ENCODE measurements at regions not wholly inside any gene's neighbourhood (a gene's known extent, or its start where the extent isn't known, plus 50 kb on each side); places are given as distances from the start of the nearest gene placed in this dataset.

DNA sequence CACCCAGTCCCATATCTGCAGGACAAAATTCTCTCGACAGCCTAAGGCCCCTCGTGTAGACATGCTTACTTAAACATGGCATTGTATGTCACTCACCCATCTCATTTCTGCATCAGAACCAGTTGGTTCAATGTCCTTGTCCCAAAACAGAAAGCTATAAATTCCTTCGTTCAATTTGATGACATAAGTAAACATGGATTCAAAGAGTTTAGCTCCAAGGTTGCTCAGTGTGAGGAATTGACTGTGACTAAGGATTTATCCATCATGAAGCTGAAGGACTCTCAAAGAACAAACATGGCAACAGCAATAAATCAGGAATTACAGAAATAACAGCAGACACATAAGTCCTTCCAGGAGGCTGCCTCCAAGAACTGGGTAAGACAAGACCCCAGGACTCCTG is 237.2 kb downstream of the TOMM20 start:
- H3K27me3 ChIP-seq (ENCODE audit: control insufficient read depth in 1 of 2, insufficient read depth in 2 of 2, low read length in 2 of 2), result no peaks in the 10 kb centered on the region
- ChIA-PET CTCF (ENCODE audit: low intra/inter-chr PET ratio, low total read pairs) (no interaction called here), POLR2A (interaction anchor here (0.8 to 4.4 kb wide), 8 partner anchors 16 to 280 kb away, joined by 3 to 27 read pairs (median 5); no protein-coding TSS in a partner anchor)
- H3K4me1 ChIP-seq (ENCODE audit: insufficient read depth, low read length), result peaks cover 64% of the 10 kb centered on the region
- FAIRE-seq (peak; percentile 32), DNase-seq (ENCODE audit: low spot score) (peak; percentile 62), ATAC-seq (peak; percentile 47)
- no peak overlapping the region for H3K4me2 ChIP-seq (ENCODE audit: low read depth, low read length)
- no peak overlapping the region for H3K4me3 ChIP-seq (replicated peaks in 1 of 3; ENCODE audit: insufficient read depth in 1 of 3, low read depth in 2 of 3, low read length in 3 of 3)
- no peaks in the 10 kb centered on the region for H3K9me3 ChIP-seq (ENCODE audit: low read length)
- WGBS (ENCODE audit: low lambda C conversion rate), result 20% methylated on average over 2 of the region's 3 CpGs
- no peak overlapping the region for H2AFZ ChIP-seq (ENCODE audit: low read length)
- no peaks in the 10 kb centered on the region for H4K20me1 ChIP-seq (ENCODE audit: insufficient read depth, low read length)
- intact Hi-C loops (cut with micrococcal nuclease; ENCODE audit: unreplicated experiment) (no loop called here), in situ Hi-C loops (cut with HindIII; ENCODE audit: extremely low pct_ligation_motif_present, low pct_unique_long_range_greater_than_20kb) (loop anchor here (10.0 kb wide), 1 partner anchor 193 kb away; no protein-coding TSS in a partner anchor)
- TF ChIP-seq RARA (CRISPR knock-in tag; IDR thresholded peaks at IDR 0.05) (0 out of 2 replicates have a peak, but pooled peaks have one; percentile 17), HNF4A (CRISPR knock-in tag; IDR thresholded peaks at IDR 0.05) (0 out of 2 replicates have a peak, but pooled peaks have one; percentile 22), SOX13 (IDR thresholded peaks at IDR 0.05) (no peak), SOX13 (CRISPR knock-in tag; conservative IDR thresholded peaks at IDR 0.05 in 1 of 2, IDR thresholded peaks at IDR 0.05 in 1 of 2) (peak in 1 of 2 experiments; percentile 34; a peak in 1 of 4 replicates), FOXA1 (IDR thresholded peaks at IDR 0.05) (no peak), FOXA1 (CRISPR knock-in tag; IDR thresholded peaks at IDR 0.05) (peak; percentile 67), GATAD2A (CRISPR knock-in tag; IDR thresholded peaks at IDR 0.05) (0 out of 2 replicates have a peak, but pooled peaks have one; percentile 18), FOXA3 (CRISPR knock-in tag; IDR thresholded peaks at IDR 0.05) (peak; percentile 72), ZNF317 (CRISPR knock-in tag; IDR thresholded peaks at IDR 0.05) (no peak)
- TF ChIP-seq, protein P1, sequence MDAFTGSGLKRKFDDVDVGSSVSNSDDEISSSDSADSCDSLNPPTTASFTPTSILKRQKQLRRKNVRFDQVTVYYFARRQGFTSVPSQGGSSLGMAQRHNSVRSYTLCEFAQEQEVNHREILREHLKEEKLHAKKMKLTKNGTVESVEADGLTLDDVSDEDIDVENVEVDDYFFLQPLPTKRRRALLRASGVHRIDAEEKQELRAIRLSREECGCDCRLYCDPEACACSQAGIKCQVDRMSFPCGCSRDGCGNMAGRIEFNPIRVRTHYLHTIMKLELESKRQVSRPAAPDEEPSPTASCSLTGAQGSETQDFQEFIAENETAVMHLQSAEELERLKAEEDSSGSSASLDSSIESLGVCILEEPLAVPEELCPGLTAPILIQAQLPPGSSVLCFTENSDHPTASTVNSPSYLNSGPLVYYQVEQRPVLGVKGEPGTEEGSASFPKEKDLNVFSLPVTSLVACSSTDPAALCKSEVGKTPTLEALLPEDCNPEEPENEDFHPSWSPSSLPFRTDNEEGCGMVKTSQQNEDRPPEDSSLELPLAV (CRISPR knock-in tag; conservative IDR thresholded peaks at IDR 0.05; ENCODE audit: low read depth), result no peak
- TF ChIP-seq, protein P2, sequence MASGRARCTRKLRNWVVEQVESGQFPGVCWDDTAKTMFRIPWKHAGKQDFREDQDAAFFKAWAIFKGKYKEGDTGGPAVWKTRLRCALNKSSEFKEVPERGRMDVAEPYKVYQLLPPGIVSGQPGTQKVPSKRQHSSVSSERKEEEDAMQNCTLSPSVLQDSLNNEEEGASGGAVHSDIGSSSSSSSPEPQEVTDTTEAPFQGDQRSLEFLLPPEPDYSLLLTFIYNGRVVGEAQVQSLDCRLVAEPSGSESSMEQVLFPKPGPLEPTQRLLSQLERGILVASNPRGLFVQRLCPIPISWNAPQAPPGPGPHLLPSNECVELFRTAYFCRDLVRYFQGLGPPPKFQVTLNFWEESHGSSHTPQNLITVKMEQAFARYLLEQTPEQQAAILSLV (CRISPR knock-in tag; IDR thresholded peaks at IDR 0.05; ENCODE audit: borderline replicate concordance), result no peak
- TF ChIP-seq, protein P3, sequence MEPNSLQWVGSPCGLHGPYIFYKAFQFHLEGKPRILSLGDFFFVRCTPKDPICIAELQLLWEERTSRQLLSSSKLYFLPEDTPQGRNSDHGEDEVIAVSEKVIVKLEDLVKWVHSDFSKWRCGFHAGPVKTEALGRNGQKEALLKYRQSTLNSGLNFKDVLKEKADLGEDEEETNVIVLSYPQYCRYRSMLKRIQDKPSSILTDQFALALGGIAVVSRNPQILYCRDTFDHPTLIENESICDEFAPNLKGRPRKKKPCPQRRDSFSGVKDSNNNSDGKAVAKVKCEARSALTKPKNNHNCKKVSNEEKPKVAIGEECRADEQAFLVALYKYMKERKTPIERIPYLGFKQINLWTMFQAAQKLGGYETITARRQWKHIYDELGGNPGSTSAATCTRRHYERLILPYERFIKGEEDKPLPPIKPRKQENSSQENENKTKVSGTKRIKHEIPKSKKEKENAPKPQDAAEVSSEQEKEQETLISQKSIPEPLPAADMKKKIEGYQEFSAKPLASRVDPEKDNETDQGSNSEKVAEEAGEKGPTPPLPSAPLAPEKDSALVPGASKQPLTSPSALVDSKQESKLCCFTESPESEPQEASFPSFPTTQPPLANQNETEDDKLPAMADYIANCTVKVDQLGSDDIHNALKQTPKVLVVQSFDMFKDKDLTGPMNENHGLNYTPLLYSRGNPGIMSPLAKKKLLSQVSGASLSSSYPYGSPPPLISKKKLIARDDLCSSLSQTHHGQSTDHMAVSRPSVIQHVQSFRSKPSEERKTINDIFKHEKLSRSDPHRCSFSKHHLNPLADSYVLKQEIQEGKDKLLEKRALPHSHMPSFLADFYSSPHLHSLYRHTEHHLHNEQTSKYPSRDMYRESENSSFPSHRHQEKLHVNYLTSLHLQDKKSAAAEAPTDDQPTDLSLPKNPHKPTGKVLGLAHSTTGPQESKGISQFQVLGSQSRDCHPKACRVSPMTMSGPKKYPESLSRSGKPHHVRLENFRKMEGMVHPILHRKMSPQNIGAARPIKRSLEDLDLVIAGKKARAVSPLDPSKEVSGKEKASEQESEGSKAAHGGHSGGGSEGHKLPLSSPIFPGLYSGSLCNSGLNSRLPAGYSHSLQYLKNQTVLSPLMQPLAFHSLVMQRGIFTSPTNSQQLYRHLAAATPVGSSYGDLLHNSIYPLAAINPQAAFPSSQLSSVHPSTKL (CRISPR knock-in tag; IDR thresholded peaks at IDR 0.05), result peak; percentile 37
- TF ChIP-seq, protein P4, sequence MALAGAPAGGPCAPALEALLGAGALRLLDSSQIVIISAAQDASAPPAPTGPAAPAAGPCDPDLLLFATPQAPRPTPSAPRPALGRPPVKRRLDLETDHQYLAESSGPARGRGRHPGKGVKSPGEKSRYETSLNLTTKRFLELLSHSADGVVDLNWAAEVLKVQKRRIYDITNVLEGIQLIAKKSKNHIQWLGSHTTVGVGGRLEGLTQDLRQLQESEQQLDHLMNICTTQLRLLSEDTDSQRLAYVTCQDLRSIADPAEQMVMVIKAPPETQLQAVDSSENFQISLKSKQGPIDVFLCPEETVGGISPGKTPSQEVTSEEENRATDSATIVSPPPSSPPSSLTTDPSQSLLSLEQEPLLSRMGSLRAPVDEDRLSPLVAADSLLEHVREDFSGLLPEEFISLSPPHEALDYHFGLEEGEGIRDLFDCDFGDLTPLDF (CRISPR knock-in tag; IDR thresholded peaks at IDR 0.05), result no peak
- TF ChIP-seq, protein P5, sequence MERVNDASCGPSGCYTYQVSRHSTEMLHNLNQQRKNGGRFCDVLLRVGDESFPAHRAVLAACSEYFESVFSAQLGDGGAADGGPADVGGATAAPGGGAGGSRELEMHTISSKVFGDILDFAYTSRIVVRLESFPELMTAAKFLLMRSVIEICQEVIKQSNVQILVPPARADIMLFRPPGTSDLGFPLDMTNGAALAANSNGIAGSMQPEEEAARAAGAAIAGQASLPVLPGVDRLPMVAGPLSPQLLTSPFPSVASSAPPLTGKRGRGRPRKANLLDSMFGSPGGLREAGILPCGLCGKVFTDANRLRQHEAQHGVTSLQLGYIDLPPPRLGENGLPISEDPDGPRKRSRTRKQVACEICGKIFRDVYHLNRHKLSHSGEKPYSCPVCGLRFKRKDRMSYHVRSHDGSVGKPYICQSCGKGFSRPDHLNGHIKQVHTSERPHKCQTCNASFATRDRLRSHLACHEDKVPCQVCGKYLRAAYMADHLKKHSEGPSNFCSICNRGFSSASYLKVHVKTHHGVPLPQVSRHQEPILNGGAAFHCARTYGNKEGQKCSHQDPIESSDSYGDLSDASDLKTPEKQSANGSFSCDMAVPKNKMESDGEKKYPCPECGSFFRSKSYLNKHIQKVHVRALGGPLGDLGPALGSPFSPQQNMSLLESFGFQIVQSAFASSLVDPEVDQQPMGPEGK (CRISPR knock-in tag; IDR thresholded peaks at IDR 0.05), result no peak
- H3K9ac ChIP-seq (ENCODE audit: insufficient read depth, low read depth, low read length), result no peak overlapping the region
- no peaks in the 10 kb centered on the region for H3K79me2 ChIP-seq (ENCODE audit: insufficient read depth, low read length)
- no peaks in the 10 kb centered on the region for H3K36me3 ChIP-seq (replicated peaks in 1 of 2; ENCODE audit: control insufficient read depth in 1 of 2, insufficient read depth in 2 of 2, low read length in 2 of 2)
- H3K27ac ChIP-seq (ENCODE audit: extremely low read length, insufficient read depth, low read length), result peak overlapping the region; percentile 21
- BruUV-seq (replicated peaks), result no TSS peak
